ENCODE measurements at regions not wholly inside any gene's neighbourhood (a gene's known extent, or its start where the extent isn't known, plus 50 kb on each side); places are given as distances from the start of the nearest gene placed in this dataset.
"Not testable (repeated sequence)": the region's sequence is repeated elsewhere in the genome, so short reads cannot be mapped to it uniquely, and the experiment has no call there.

DNA sequence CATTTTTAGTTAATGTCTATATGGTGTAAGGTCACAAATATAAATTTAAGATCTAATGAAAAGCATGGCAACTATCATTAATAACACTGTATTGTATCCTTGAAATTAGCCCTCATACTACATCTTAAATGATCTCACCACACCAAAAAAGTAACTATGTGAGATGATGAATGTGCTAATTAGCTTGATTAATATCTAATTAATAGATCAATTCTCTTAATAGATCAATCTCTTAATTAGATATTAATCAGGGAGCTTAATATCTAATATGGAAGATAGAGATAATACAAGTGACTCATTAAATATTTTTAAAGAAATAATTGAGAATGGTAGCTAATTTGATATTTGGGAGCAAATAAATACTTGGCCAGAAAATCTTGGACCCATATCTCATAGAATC, 178.5 kb upstream of the FAT3 start:
- intact Hi-C loops (cut with micrococcal nuclease) = no loop called here
- H3K4me3 ChIP-seq (ENCODE audit: low read length) = no peak overlapping the region
- H4K20me1 ChIP-seq (ENCODE audit: low read length) = no peaks in the 10 kb centered on the region
- no peak overlapping the region for H3K9ac ChIP-seq (ENCODE audit: low read length)
- no peaks in the 10 kb centered on the region for H3K27me3 ChIP-seq (ENCODE audit: low read length)
- no peaks in the 10 kb centered on the region for H3K4me1 ChIP-seq (ENCODE audit: insufficient read depth, low read length)
- POLR2A ChIA-PET (ENCODE audit: unreplicated experiment) = no interaction called here
- H3K9me2 ChIP-seq (replicated peaks; ENCODE audit: low read length) = no peaks in the 10 kb centered on the region
- H2AFZ ChIP-seq (ENCODE audit: low read length) = no peak overlapping the region
- H3K36me3 ChIP-seq (ENCODE audit: low read depth, low read length) = no peaks in the 10 kb centered on the region
- ATAC-seq (no peak), DNase-seq (no peak)
- H3K79me2 ChIP-seq (ENCODE audit: low read length) = no peaks in the 10 kb centered on the region
- TF ChIP-seq EZH2phosphoT487 (IDR thresholded peaks at IDR 0.05; ENCODE audit: borderline replicate concordance, low read length) = no peak
- TF ChIP-seq, protein P1, sequence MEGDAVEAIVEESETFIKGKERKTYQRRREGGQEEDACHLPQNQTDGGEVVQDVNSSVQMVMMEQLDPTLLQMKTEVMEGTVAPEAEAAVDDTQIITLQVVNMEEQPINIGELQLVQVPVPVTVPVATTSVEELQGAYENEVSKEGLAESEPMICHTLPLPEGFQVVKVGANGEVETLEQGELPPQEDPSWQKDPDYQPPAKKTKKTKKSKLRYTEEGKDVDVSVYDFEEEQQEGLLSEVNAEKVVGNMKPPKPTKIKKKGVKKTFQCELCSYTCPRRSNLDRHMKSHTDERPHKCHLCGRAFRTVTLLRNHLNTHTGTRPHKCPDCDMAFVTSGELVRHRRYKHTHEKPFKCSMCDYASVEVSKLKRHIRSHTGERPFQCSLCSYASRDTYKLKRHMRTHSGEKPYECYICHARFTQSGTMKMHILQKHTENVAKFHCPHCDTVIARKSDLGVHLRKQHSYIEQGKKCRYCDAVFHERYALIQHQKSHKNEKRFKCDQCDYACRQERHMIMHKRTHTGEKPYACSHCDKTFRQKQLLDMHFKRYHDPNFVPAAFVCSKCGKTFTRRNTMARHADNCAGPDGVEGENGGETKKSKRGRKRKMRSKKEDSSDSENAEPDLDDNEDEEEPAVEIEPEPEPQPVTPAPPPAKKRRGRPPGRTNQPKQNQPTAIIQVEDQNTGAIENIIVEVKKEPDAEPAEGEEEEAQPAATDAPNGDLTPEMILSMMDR (conservative IDR thresholded peaks at IDR 0.05; ENCODE audit: low read depth, low read length) = no peak
- no peak for TF ChIP-seq EZH2 (IDR thresholded peaks at IDR 0.05; ENCODE audit: low read length, unreplicated experiment)
- no TSS peak for BruUV-seq (replicated peaks)
- no peak overlapping the region for H3K4me2 ChIP-seq (ENCODE audit: low read length)
- CTCF ChIA-PET = no interaction called here
- H3F3A ChIP-seq (ENCODE audit: low read length, unreplicated experiment) = no peaks in the 10 kb centered on the region
- H3K9me3 ChIP-seq (ENCODE audit: low read length) = 0 out of 2 replicates have a peak, but pooled peaks cover 3% of the 10 kb centered on the region
- H3K27ac ChIP-seq (ENCODE audit: low read length) = no peak overlapping the region

DNA sequence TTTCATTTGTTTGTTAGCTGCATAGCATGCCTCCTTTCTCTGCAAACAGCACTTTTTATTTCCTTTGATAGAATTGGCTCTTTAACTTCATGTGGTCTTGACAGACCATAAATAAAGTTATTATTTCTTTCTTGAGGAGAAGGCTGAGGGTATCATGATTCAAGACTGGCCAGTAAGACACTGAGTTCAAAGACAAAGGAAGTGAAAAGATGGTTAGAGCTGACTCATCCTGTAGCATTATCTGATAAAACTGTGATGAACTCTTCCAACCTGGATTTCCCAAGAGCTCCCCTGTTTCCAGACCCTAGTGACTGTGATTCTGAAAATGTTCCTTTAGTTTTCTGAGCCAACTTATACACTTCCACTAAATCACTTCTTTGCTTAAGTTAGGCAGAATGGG, 179.3 kb upstream of the FAT3 start:
- intact Hi-C loops (cut with micrococcal nuclease) = no loop called here
- DNase-seq = no peak
- no peak for TF ChIP-seq EZH2 (IDR thresholded peaks at IDR 0.05; ENCODE audit: low read length, unreplicated experiment)
- H3K27me3 ChIP-seq (ENCODE audit: low read length) = no peaks in the 10 kb centered on the region
- H3K79me2 ChIP-seq (ENCODE audit: low read length) = no peaks in the 10 kb centered on the region
- 0 out of 2 replicates have a peak, but pooled peaks cover 3% of the 10 kb centered on the region for H3K9me3 ChIP-seq (ENCODE audit: low read length)
- H2AFZ ChIP-seq (ENCODE audit: low read length) = no peak overlapping the region
- H3K4me1 ChIP-seq (ENCODE audit: insufficient read depth, low read length) = no peaks in the 10 kb centered on the region
- no peak overlapping the region for H3K4me3 ChIP-seq (ENCODE audit: low read length)
- BruUV-seq (replicated peaks) = no TSS peak
- no peaks in the 10 kb centered on the region for H3F3A ChIP-seq (ENCODE audit: low read length, unreplicated experiment)
- no peak for ATAC-seq
- POLR2A ChIA-PET (ENCODE audit: unreplicated experiment) = no interaction called here
- no peaks in the 10 kb centered on the region for H4K20me1 ChIP-seq (ENCODE audit: low read length)
- no peaks in the 10 kb centered on the region for H3K36me3 ChIP-seq (ENCODE audit: low read depth, low read length)
- CTCF ChIA-PET = no interaction called here
- no peak overlapping the region for H3K9ac ChIP-seq (ENCODE audit: low read length)
- no peak overlapping the region for H3K4me2 ChIP-seq (ENCODE audit: low read length)
- no peak overlapping the region for H3K27ac ChIP-seq (ENCODE audit: low read length)
- H3K9me2 ChIP-seq (replicated peaks; ENCODE audit: low read length) = no peaks in the 10 kb centered on the region

DNA sequence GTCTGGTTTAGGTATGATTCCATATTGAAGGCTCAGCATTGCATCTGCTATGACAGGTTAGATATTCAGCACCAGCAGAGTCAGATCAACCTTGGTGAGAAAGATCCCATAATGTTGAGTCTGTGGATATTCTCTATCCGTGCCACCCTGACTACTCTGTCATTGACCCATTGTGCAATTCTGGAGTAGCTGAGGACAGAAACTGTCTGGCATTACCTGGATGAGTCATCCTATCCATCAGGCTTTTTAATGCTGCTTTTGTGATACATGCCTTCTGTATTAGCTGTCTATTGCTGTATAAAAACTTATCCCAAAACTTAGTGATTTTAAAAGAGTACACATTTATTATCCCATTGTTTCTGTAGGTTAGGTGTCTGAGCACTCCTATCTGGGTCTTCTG, 189.1 kb upstream of the FAT3 start:
- no TSS peak for BruUV-seq (replicated peaks)
- ATAC-seq = no peak
- TF ChIP-seq EZH2 (IDR thresholded peaks at IDR 0.05; ENCODE audit: low read length, unreplicated experiment) (no peak), EZH2phosphoT487 (IDR thresholded peaks at IDR 0.05; ENCODE audit: borderline replicate concordance, low read length) (no peak)
- TF ChIP-seq, protein P1 (conservative IDR thresholded peaks at IDR 0.05; ENCODE audit: low read depth, low read length) = no peak

DNA sequence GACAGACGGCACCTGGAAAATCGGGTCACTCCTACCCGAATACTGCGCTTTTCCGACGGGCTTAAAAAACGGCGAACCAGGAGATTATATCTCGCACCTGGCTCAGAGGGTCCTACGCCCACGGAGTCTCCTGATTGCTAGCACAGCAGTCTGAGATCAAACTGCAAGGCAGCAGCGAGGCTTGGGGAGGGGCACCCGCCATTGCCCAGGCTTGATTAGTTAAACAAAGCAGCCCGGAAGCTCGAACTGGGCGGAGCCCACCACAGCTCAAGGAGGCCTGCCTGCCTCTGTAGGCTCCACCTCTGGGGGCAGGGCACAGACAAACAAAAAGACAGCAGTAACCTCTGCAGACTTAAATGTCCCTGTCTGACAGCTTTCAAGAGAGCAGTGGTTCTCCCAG, 197.5 kb upstream of the FAT3 start:
- CTCF ChIA-PET; BruUV-seq (replicated peaks); H3K36me3 ChIP-seq (ENCODE audit: low read depth, low read length); intact Hi-C loops (cut with micrococcal nuclease); H4K20me1 ChIP-seq (ENCODE audit: low read length); H3K4me3 ChIP-seq (ENCODE audit: low read length); H3F3A ChIP-seq (ENCODE audit: low read length, unreplicated experiment); H3K9ac ChIP-seq (ENCODE audit: low read length); DNase-seq; H2AFZ ChIP-seq (ENCODE audit: low read length); H3K4me1 ChIP-seq (ENCODE audit: insufficient read depth, low read length); H3K4me2 ChIP-seq (ENCODE audit: low read length); H3K27me3 ChIP-seq (ENCODE audit: low read length); POLR2A ChIA-PET (ENCODE audit: unreplicated experiment); H3K79me2 ChIP-seq (ENCODE audit: low read length); ATAC-seq; H3K9me2 ChIP-seq (replicated peaks; ENCODE audit: low read length); H3K27ac ChIP-seq (ENCODE audit: low read length): not testable (repeated sequence)
- peaks cover 15% of the 10 kb centered on the region; the same call in 1 of the 2 replicates for H3K9me3 ChIP-seq (ENCODE audit: low read length)

More for the DNA sequence above, 189.1 kb upstream of the FAT3 start:
- Histone ChIP-seq H3K4me3 (ENCODE audit: low read length) (no peak overlapping the region), H4K20me1 (ENCODE audit: low read length) (no peaks in the 10 kb centered on the region), H3K4me2 (ENCODE audit: low read length) (no peak overlapping the region), H3K9me3 (ENCODE audit: low read length) (no peaks in the 10 kb centered on the region), H3K36me3 (ENCODE audit: low read depth, low read length) (no peaks in the 10 kb centered on the region), H3F3A (ENCODE audit: low read length, unreplicated experiment) (no peaks in the 10 kb centered on the region), H3K79me2 (ENCODE audit: low read length) (no peaks in the 10 kb centered on the region), H3K27me3 (ENCODE audit: low read length) (no peaks in the 10 kb centered on the region), H2AFZ (ENCODE audit: low read length) (no peak overlapping the region), H3K4me1 (ENCODE audit: insufficient read depth, low read length) (no peaks in the 10 kb centered on the region), H3K9me2 (replicated peaks; ENCODE audit: low read length) (no peaks in the 10 kb centered on the region), H3K9ac (ENCODE audit: low read length) (no peak overlapping the region), H3K27ac (ENCODE audit: low read length) (no peak overlapping the region)
- DNase-seq = peak; percentile 70
- intact Hi-C loops (cut with micrococcal nuclease) = no loop called here
- CTCF ChIA-PET = no interaction called here
- POLR2A ChIA-PET (ENCODE audit: unreplicated experiment) = no interaction called here
